Fibroblast of lung (primary cell): ENCODE measurements at regions not wholly inside any gene's neighbourhood (a gene's known extent, or its start where the extent isn't known, plus 50 kb on each side); places are given as distances from the start of the nearest gene placed in this dataset.

Source experiments
- EZH2 ChIP-seq: IDR thresholded peaks from 2 replicates; pipeline ENCODE4 v1.5.1; 2012; ENCODE audit warnings: low read length, control low read depth, mild to moderate bottlenecking; ENCODE audit errors: missing control alignments
- TF ChIP-seq, protein P1 (sequence below), 2 donors: IDR thresholded peaks in 1 of 2; conservative IDR thresholded peaks in 1 of 2; 1 replicate in 1 of 2; 2 replicates in 1 of 2; pipeline ENCODE4 v1.5.1; 2011 to 2012; ENCODE audit warnings: low read length in 2 of 2, control low read depth in 1 of 2, inconsistent platforms in 1 of 2, low read depth in 1 of 2, mild to moderate bottlenecking in 1 of 2

DNA sequence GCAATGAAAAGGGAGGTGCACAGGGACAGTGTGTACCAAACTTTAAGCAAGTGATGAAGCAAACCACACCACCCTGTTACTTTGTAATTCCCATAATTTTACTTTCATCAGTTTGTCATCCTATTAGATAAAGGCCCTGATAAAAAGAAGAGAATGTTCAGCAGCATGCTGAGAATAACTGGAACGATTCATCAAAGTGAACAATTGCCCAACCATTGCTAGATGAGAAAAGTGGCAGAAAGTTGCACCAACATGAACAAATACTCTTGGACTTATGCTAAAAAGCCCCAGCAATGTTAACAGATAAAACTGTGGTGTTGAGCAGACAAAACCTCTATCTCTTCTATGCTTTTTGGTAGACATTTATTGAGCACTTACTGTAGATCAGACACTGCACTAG is 75.5 kb upstream of the PCGF5 start:
- no peak for TF ChIP-seq EZH2
- TF ChIP-seq, protein P1, sequence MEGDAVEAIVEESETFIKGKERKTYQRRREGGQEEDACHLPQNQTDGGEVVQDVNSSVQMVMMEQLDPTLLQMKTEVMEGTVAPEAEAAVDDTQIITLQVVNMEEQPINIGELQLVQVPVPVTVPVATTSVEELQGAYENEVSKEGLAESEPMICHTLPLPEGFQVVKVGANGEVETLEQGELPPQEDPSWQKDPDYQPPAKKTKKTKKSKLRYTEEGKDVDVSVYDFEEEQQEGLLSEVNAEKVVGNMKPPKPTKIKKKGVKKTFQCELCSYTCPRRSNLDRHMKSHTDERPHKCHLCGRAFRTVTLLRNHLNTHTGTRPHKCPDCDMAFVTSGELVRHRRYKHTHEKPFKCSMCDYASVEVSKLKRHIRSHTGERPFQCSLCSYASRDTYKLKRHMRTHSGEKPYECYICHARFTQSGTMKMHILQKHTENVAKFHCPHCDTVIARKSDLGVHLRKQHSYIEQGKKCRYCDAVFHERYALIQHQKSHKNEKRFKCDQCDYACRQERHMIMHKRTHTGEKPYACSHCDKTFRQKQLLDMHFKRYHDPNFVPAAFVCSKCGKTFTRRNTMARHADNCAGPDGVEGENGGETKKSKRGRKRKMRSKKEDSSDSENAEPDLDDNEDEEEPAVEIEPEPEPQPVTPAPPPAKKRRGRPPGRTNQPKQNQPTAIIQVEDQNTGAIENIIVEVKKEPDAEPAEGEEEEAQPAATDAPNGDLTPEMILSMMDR (conservative IDR thresholded peaks at IDR 0.05 in 1 of 2, IDR thresholded peaks at IDR 0.05 in 1 of 2; ENCODE audit: low read depth in 1 of 2, low read length in 2 of 2), result no peak
